Neural crest cell (in vitro differentiated cells): ENCODE measurements at regions not wholly inside any gene's neighbourhood (a gene's known extent, or its start where the extent isn't known, plus 50 kb on each side); places are given as distances from the start of the nearest gene placed in this dataset.

Experiments
- DNase-seq: peaks from one replicate; pipeline ENCODE4 v3.0.0; 2021; ENCODE audit warnings: low read depth, mixed read lengths, low spot score
- H3K27ac Mint-ChIP-seq: one replicate; pipeline ENCODE4 v1.8.0; 2021; ENCODE audit warnings: mild to moderate bottlenecking, mixed read lengths; ENCODE audit not compliant: unreplicated experiment
- H3K27me3 Mint-ChIP-seq: 2 replicates; pipeline ENCODE4 v1.8.0; 2021; ENCODE audit warnings: low read depth, mild to moderate bottlenecking, mixed read lengths
- H3K36me3 Mint-ChIP-seq: 2 replicates; pipeline ENCODE4 v1.8.0; 2021; ENCODE audit warnings: low read depth, mild to moderate bottlenecking, mixed read lengths
- H3K4me1 Mint-ChIP-seq: 2 replicates; pipeline ENCODE4 v1.8.0; 2021; ENCODE audit warnings: mixed read lengths
- H3K4me3 Mint-ChIP-seq: one replicate; pipeline ENCODE4 v1.8.0; 2021; ENCODE audit warnings: mild to moderate bottlenecking, mixed read lengths
- H3K9me3 Mint-ChIP-seq: 2 replicates; pipeline ENCODE4 v1.8.0; 2021; ENCODE audit warnings: mixed read lengths
- CTCF ChIP-seq: fragments of 200-600 bp; sonication (generic); conservative IDR thresholded peaks from 2 replicates; pipeline ENCODE4 v1.5.0; 2021; ENCODE audit warnings: antibody characterized with exemption, mild to moderate bottlenecking

- Mint-ChIP-seq H3K27me3 (no peaks in the 10 kb centered on the region), H3K9me3 (no peaks in the 10 kb centered on the region), H3K4me1 (no peaks in the 10 kb centered on the region), H3K4me3 (no peak overlapping the region), H3K36me3 (no peaks in the 10 kb centered on the region), H3K27ac (no peak overlapping the region)
- DNase-seq: no peak
- no peak for TF ChIP-seq CTCF
Observed at GRCh38 chr9:80382211-80382891, 810.6 kb downstream of the TLE4 start.

GRCh38 chr9:80380301-80380700 is 808.5 kb downstream of the TLE4 start:
- Mint-ChIP-seq H3K27me3 (no peaks in the 10 kb centered on the region), H3K4me1 (no peaks in the 10 kb centered on the region), H3K36me3 (no peaks in the 10 kb centered on the region), H3K4me3 (no peak overlapping the region), H3K9me3 (no peaks in the 10 kb centered on the region), H3K27ac (no peak overlapping the region)
- no peak for TF ChIP-seq CTCF
- DNase-seq: no peak

- Mint-ChIP-seq H3K4me3 (no peak overlapping the region), H3K9me3 (no peaks in the 10 kb centered on the region), H3K36me3 (no peaks in the 10 kb centered on the region), H3K27ac (no peak overlapping the region), H3K4me1 (no peaks in the 10 kb centered on the region), H3K27me3 (no peaks in the 10 kb centered on the region)
- TF ChIP-seq CTCF: no peak
- no peak for DNase-seq
Observed at GRCh38 chr9:80378669-80379293, 807.0 kb downstream of the TLE4 start.

- Mint-ChIP-seq H3K27me3 (no peaks in the 10 kb centered on the region), H3K36me3 (no peaks in the 10 kb centered on the region), H3K9me3 (no peaks in the 10 kb centered on the region), H3K4me1 (no peaks in the 10 kb centered on the region), H3K27ac (no peak overlapping the region), H3K4me3 (no peak overlapping the region)
- no peak for DNase-seq
- no peak for TF ChIP-seq CTCF
Observed at GRCh38 chr9:80376180-80376579, 804.4 kb downstream of the TLE4 start.

GRCh38 chr9:80375477-80375876 is 803.7 kb downstream of the TLE4 start:
- H3K4me1 Mint-ChIP-seq: no peaks in the 10 kb centered on the region
- no peak for TF ChIP-seq CTCF
- no peaks in the 10 kb centered on the region for H3K27me3 Mint-ChIP-seq
- no peak overlapping the region for H3K27ac Mint-ChIP-seq
- no peak for DNase-seq
- no peak overlapping the region for H3K4me3 Mint-ChIP-seq
- H3K9me3 Mint-ChIP-seq: no peaks in the 10 kb centered on the region
- no peaks in the 10 kb centered on the region for H3K36me3 Mint-ChIP-seq
